ENCODE measurements at regions not wholly inside any gene's neighbourhood (a gene's known extent, or its start where the extent isn't known, plus 50 kb on each side); places are given as distances from the start of the nearest gene placed in this dataset.
"Not testable (repeated sequence)": the region's sequence is repeated elsewhere in the genome, so short reads cannot be mapped to it uniquely, and the experiment has no call there.

GRCh38 chr2:39874236-39874635 is 95.2 kb upstream of the THUMPD2 start:
- DNase-seq (ENCODE audit: low read depth): no peak

DNA sequence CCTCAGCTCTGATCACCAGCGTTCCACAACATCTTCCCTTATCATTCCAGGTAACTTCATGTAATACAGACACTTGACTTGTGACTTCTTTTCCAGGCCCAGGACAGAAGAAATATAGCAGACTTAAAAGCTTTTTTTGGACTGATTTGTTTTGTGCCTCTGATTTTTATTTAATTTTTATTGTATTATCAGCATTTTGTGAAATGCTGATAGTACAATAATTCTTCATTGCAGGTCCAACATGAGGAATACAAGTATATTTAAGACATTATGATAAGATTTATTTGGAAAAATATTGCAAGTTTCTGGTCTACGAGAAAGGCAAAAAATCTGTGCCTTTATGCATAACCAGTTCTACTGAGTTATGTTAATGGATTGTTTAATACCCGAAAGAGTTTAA is 94.5 kb upstream of the THUMPD2 start:
- DNase-seq (ENCODE audit: low read depth): no peak

DNA sequence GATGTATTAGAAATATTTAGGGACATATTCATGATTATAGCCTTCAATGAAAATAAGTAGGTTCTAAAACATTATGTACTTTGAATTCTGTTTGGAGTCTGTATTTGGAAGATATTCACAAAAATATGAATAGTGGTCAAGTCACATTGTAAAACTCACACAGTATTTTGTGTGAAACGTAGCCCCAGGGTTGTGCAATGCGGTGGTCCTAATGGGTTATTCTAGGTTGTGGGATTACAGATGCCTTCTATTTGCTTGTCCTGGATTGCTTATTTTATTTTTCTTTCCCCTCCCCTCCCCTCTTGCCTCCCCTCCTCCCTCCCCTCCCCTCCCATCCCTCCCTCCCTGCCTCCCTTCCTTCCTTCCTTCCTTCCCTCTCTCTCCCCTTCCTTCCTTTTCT is 93.7 kb upstream of the THUMPD2 start:
- no peak for DNase-seq (ENCODE audit: low read depth)

DNA sequence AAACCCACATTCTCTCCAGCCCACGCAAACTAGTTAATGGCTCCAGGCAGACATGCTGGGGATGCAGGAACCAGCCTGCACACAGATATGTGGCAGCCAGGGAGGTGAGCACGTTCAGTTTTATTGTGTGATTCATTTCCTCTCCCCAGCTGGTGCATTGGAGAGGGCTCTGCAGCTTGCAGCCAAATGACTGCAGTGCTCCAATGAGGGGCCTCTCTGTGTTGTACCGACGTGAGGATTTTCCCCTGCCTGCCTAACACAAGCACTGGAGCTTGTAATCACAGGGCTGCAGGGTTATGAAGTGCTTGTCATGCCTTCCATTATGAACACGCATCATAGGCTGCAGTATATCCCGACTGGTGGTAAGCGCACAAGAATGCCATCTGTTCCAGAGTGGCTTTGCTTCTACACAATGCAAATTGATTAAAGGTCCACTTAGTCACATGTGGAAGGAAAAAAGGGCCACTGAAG is 92.3 kb upstream of the THUMPD2 start:
- peak; percentile 80 for DNase-seq (ENCODE audit: low read depth)

DNA sequence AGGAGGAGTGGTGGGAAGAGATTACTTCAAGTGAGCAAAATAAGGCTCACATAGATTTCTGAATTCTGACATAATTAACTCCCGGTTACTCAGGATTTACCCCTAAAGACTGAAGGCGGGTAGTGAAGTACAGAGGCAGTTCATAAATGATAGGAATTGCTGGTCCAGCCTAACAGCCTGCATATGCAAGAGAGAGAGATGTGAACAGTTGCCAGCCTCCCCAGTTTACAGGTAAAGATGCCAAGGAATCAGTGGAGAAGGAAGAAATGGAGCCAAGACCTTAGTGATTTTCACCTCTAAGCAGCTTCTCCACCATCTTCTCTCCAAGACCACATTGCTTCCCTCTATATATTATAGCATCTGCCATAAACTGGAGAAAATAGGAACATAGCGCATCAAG is 91.8 kb upstream of the THUMPD2 start:
- DNase-seq (ENCODE audit: low read depth): no peak

- DNase-seq (ENCODE audit: low read depth): no peak
These were observed 88.2 kb upstream of the THUMPD2 start for GRCh38 chr2:39867268-39867667.

GRCh38 chr2:39865751-39866150 is 86.7 kb upstream of the THUMPD2 start:
- no peak for DNase-seq (ENCODE audit: low read depth)

- not testable (repeated sequence) for DNase-seq (ENCODE audit: low read depth)
These were observed 84.6 kb upstream of the THUMPD2 start for GRCh38 chr2:39863672-39864071.

DNA sequence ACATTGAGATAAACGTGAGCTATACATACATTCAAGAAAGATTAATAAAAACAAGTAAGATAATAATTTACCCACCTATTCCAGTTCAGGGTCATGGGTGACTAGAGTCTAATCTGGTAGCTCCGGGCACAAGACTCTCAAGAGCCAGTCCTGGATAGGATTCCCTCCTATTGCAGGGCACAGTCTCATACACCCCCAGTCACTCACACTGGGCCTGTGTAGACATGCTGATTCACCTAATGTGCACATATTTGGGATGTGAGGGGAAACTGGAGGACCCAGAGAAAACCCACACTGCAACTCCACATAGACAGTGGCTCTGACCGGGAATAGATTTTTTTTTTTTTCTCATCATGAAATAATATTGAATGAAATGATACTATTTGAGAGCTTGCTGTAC is 81.5 kb upstream of the THUMPD2 start:
- DNase-seq (ENCODE audit: low read depth): no peak

GRCh38 chr2:39858677-39859076 is 79.6 kb upstream of the THUMPD2 start:
- DNase-seq (ENCODE audit: low read depth): no peak

GRCh38 chr2:39855856-39856255 is 76.8 kb upstream of the THUMPD2 start:
- no peak for DNase-seq (ENCODE audit: low read depth)

- DNase-seq (ENCODE audit: low read depth): no peak
These were observed 75.7 kb upstream of the THUMPD2 start for GRCh38 chr2:39854771-39855170.

DNA sequence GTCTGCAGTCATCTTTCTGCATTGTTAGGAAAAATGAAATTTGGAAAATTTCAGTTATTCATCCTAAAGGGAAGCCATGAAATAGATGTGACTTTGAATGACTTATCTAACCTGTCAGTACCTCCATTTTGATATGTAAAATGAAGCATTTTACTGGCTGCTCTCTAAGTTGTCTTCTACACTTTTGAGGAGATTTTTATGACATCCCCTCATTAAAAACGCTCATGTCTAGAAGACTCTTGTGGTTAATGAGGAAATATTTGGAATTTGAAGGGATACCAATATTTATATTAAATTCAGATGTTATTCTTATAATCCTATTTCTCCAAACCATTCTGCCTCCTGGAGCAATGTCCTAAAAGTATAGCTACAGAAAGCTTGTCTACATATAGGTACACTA is 73.8 kb upstream of the THUMPD2 start:
- no peak for DNase-seq (ENCODE audit: low read depth)

DNA sequence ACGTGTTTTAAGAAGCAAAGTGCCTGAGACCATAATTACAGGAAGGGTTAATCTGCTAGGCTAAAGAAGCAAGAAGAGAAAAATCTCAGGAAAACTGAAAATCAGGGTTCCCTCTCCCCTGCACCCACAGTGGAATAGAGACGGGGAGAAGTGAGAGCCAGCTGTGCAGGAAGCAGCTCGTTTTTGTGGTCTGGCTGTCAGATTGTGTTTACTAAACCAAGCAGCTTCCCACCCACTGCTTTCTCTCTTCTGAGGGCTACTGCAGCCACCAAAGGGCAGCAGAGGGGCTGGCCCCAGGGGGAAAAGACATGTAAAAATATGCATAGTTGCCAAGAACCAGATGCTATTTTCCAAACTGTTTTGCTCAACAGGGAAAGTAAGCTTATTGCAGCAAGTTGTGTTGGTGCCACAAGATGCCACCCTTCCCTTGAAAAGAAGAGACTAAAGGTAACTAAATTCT is 72.6 kb upstream of the THUMPD2 start:
- peak; percentile 85 for DNase-seq (ENCODE audit: low read depth)

DNA sequence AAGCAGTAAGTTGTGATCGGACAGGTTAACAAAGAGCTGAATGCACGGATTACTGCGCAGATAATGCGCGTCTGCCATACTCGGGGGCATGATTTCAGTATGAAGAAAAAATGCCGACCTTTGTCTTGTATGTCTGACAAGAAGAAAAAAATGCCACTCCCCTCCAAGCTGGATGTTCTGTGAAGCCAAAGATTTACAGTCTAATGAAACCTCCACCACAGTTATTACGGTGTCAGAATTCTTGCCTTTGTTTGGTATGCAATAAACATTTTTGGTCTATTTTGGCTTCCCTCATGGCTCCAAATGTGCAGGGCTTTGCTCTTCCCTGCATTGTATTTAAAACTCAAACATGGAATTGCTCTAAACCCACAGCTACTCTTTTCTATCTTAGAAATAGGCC is 72.2 kb upstream of the THUMPD2 start:
- DNase-seq (ENCODE audit: low read depth): no peak

GRCh38 chr2:39849982-39850526 is 71.0 kb upstream of the THUMPD2 start:
- no peak for DNase-seq (ENCODE audit: low read depth)

- no peak for DNase-seq (ENCODE audit: low read depth)
These were observed 70.0 kb upstream of the THUMPD2 start for GRCh38 chr2:39849064-39849463.

DNA sequence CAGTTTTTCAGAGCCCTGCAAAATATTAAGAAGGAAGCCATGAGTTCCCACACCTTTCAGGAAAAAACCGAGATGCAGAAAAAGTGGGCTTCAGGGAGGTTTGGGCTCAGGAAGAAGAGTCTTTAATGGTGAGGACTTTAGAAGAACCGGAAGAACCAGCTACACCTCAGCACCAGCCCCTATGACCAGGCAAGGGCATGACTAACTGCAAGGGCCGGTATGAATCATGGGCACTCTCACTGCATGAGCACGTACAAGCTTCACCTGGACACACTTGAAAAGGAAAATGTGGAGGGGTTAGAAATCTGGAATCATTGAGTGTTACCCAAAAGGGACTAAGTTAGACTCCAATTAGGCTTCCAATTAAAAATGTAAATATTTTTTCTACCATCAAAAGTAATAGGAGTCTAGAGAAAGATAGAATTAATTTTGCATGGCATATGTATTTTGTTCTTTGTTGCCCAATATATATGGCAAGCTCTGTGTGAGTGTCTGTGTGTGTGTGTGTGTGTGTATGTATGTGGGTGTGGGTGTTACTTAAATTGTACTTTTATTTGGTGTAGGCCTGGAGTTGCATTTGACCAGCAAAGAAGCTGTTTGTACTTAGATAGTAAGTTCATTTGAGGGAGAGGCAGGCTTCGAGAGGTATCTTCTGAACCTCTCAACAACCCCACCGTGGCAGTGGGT is 66.5 kb upstream of the THUMPD2 start:
- peak; percentile 7 for DNase-seq (ENCODE audit: low read depth)

DNA sequence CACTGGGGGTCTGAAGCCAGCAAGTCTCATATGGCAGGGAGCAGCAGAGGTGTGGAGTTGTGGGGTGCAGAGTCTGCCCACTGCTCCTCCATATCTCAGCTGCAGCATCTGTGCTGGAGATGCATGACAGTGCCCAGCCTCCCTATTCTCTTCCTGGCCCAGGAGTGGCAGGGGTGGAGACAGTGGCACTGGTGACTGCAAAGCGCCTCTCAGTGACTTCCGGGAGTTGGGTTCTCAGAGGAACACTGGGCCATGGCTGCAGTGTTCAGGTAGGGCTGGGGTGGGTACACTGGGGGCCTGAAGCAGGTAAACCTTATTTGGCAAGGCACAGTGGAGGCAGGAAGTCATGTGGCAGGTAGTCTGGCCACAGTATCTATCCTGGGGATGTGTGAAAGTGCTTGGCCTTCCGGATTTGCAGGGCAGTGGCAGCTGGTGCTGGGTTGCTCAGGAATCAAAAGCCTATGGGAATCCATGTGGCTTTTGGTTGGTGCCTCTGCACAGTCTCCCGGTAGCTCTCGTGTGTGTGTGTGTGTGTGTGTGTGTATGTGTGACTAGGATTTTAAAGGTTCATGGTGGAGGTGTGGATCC is 60.3 kb upstream of the THUMPD2 start:
- DNase-seq (ENCODE audit: low read depth): no peak

DNA sequence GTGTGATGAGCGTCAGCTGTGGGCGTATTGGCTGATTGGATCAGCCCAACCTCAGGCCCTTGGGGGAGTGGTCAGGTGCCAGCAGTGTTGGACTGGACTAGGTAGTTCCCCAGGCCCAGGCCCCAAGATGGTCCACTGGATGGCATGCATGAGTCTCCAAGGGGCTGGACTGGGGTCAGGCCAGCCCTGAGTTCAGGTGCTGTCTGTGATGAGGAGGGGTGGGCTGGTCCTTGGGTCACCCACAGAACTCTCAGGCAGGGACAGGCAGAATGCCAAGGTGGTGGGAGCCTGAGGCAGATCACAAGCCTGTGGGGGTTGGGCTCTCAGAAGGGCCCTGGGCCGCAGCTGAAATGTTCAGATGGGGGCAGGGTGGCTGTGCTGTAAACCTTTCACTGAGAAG is 59.5 kb upstream of the THUMPD2 start:
- no peak for DNase-seq (ENCODE audit: low read depth)

GRCh38 chr2:39837856-39838453 is 58.9 kb upstream of the THUMPD2 start:
- peak; percentile 51 for DNase-seq (ENCODE audit: low read depth)

DNA sequence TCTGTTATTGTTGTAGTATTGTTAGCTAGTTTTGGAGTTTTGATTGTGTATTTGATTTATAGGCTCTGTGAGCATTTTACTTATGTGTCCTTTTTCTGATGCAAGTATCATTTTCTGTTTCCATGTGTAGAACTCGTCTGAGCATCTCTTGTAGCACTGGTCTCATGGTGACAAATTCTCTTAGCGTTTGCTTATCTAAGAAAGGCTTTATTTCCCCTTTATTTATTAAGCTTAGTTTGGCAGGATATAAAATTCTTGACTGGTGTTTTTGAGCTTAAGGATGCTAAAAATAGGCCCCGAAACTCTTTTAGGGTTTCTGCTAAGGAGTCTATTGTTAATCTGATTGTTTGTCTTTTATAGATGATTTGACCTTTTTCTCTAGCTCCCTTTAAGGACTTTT is 57.6 kb upstream of the THUMPD2 start:
- DNase-seq (ENCODE audit: low read depth): no peak

GRCh38 chr2:39834426-39834825 is 55.4 kb upstream of the THUMPD2 start:
- DNase-seq (ENCODE audit: low read depth): no peak

Measured in LHCN-M2 (cell line).